ENCODE measurements at regions not wholly inside any gene's neighbourhood (a gene's known extent, or its start where the extent isn't known, plus 50 kb on each side); places are given as distances from the start of the nearest gene placed in this dataset.

DNA sequence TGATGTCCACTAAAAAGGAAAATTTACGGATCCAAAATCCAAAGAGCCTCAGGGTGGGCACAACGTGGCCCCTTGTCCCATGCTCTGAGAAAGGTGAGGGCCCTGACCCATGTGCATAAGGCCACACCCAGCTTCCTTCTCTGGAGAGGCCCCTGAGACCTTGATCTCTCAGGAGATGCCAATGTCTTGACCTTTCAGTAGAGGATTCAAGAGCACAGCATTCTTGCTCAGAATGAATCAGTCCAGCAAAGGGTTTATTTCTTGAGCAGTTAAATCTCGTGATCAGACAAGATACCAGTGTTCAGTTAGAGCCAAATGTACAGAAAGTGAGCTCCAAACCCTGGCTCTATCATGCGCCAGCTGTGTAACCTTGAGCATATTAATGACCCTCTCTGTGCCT lies 115.9 kb upstream of the DAPK1 start:
- TF ChIP-seq ARNT (IDR thresholded peaks at IDR 0.05), result no peak
- no peak for TF ChIP-seq ELF4 (IDR thresholded peaks at IDR 0.05)
- no peak for TF ChIP-seq SP1 (IDR thresholded peaks at IDR 0.05)
